ENCODE measurements at regions not wholly inside any gene's neighbourhood (a gene's known extent, or its start where the extent isn't known, plus 50 kb on each side); places are given as distances from the start of the nearest gene placed in this dataset.
"Not testable (repeated sequence)": the region's sequence is repeated elsewhere in the genome, so short reads cannot be mapped to it uniquely, and the experiment has no call there.

- TF ChIP-seq ZFX (IDR thresholded peaks at IDR 0.05) (no peak), CTCF (conservative IDR thresholded peaks at IDR 0.05) (peak; percentile 36)
Measured at GRCh38 chr2:185404578-185404977, 334.0 kb upstream of the FSIP2 start.

GRCh38 chr2:185417111-185417510, 321.5 kb upstream of the FSIP2 start:
- TF ChIP-seq ZFX (IDR thresholded peaks at IDR 0.05) = no peak
- TF ChIP-seq CTCF (conservative IDR thresholded peaks at IDR 0.05) = no peak

More at GRCh38 chr2:185404578-185404977, 334.0 kb upstream of the FSIP2 start:
- H3K27ac ChIP-seq = no peak overlapping the region

GRCh38 chr2:185417688-185418087, 320.9 kb upstream of the FSIP2 start:
- H3K27ac ChIP-seq = no peak overlapping the region
- no peak for TF ChIP-seq ZFX (IDR thresholded peaks at IDR 0.05)
- no peak for TF ChIP-seq CTCF (conservative IDR thresholded peaks at IDR 0.05)

More at GRCh38 chr2:185417111-185417510, 321.5 kb upstream of the FSIP2 start:
- no peak overlapping the region for H3K27ac ChIP-seq

- H3K27ac ChIP-seq = not testable (repeated sequence)
Measured at GRCh38 chr2:185424958-185425629, 313.5 kb upstream of the FSIP2 start.

GRCh38 chr2:185428000-185428399, 310.6 kb upstream of the FSIP2 start:
- TF ChIP-seq ZFX (IDR thresholded peaks at IDR 0.05) (no peak), CTCF (conservative IDR thresholded peaks at IDR 0.05) (no peak)
- no peak overlapping the region for H3K27ac ChIP-seq

GRCh38 chr2:185433824-185434223, 304.8 kb upstream of the FSIP2 start:
- H3K27ac ChIP-seq = no peak overlapping the region

GRCh38 chr2:185436787-185437372, 301.7 kb upstream of the FSIP2 start:
- no peak overlapping the region for H3K27ac ChIP-seq
- TF ChIP-seq ZFX (IDR thresholded peaks at IDR 0.05) (no peak), CTCF (conservative IDR thresholded peaks at IDR 0.05) (no peak)

More at GRCh38 chr2:185433824-185434223, 304.8 kb upstream of the FSIP2 start:
- TF ChIP-seq CTCF (conservative IDR thresholded peaks at IDR 0.05) (no peak), ZFX (IDR thresholded peaks at IDR 0.05) (no peak)

Data from C4-2B (cell line).